ENCODE measurements at regions not wholly inside any gene's neighbourhood (a gene's known extent, or its start where the extent isn't known, plus 50 kb on each side); places are given as distances from the start of the nearest gene placed in this dataset.

DNA sequence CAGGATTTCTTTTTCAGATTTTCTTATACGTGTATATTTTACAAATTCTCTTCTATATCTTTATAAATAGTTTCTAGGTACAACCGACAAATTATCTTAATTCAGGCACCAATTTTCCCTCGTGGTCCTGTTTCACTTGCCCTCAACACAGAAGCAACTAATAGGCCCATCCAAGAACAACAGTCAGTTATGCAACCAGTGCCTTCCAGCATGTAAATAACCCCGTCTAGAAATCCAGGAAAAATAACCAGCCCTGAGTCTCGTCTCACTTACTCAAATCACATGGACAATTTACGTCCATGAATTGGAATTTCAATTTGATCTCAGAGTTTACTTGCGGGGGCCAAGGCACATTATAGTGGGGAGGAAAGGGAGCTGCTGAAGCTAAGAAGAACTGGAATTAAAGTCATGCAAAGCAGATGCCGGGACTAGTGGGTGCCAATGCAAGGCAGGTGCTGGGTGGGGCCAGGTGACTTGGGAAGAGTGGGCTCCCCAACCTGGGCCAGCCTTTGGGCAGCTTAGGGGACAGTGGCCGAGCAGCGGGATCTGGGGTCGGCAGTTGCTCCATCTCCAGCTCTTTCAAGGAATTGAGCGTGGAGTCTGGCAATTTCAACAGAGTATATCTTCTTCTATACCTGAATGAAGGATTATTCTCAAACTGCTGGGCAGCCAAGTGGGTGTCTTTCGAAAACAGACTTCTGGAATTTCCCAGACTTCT is 121.7 kb downstream of the EDN3 start:
- no peak overlapping the region for H2BK120ac ChIP-seq (ENCODE audit: low read depth, low read length, poor library complexity, severe bottlenecking)
- no peak for DNase-seq
- no peaks in the 10 kb centered on the region; a peak in 2 of 7 replicates for H3K36me3 Mint-ChIP-seq (ENCODE audit: insufficient read depth in 1 of 3, low read depth in 3 of 3)
- H3K4me1 ChIP-seq (ENCODE audit: insufficient read depth, low read length): no peaks in the 10 kb centered on the region
- H3T11ph ChIP-seq (ENCODE audit: low read length): no peak overlapping the region
- no peaks in the 10 kb centered on the region for H4K20me1 ChIP-seq (ENCODE audit: control insufficient read depth, insufficient read depth, insufficient read length)
- no peak overlapping the region for H2BK20ac ChIP-seq (ENCODE audit: low read depth, low read length, poor library complexity, severe bottlenecking)
- H3K27me3 ChIP-seq (ENCODE audit: insufficient read depth, low read length): no peaks in the 10 kb centered on the region
- H3K4ac ChIP-seq (ENCODE audit: low read depth, low read length): no peak overlapping the region
- H3K79me2 ChIP-seq (ENCODE audit: insufficient read depth, low read length): no peaks in the 10 kb centered on the region
- no peak overlapping the region; a peak in 1 of 7 replicates for H3K27ac Mint-ChIP-seq
- no peak overlapping the region for H4K8ac ChIP-seq (replicated peaks; ENCODE audit: insufficient read length, low read depth, low read length)
- H3K4me1 Mint-ChIP-seq: no peaks in the 10 kb centered on the region
- H3K9me3 Mint-ChIP-seq: no peaks in the 10 kb centered on the region
- H2BK12ac ChIP-seq (ENCODE audit: insufficient read length, low read depth, low read length): no peak overlapping the region
- no peak overlapping the region for H4K91ac ChIP-seq (ENCODE audit: insufficient read length, low read depth, low read length)
- H3K4me2 ChIP-seq (ENCODE audit: insufficient read depth, insufficient read length, low read length): no peak overlapping the region
- H2AFZ ChIP-seq (ENCODE audit: low read length): no peak overlapping the region
- peaks cover 30% of the 10 kb centered on the region for H3K27me3 Mint-ChIP-seq (ENCODE audit: low read depth)
- no peaks in the 10 kb centered on the region for H3K79me1 ChIP-seq (ENCODE audit: insufficient read depth, low read depth, low read length, poor library complexity, severe bottlenecking)
- no peak overlapping the region for H3K27ac ChIP-seq (ENCODE audit: insufficient read length, low read depth, low read length)
- H3K9me3 ChIP-seq (ENCODE audit: control insufficient read depth, low read depth, low read length): no peaks in the 10 kb centered on the region
- H3K9ac ChIP-seq (ENCODE audit: extremely low read depth, insufficient read length, low read length): no peak overlapping the region
- TF ChIP-seq, protein P1, sequence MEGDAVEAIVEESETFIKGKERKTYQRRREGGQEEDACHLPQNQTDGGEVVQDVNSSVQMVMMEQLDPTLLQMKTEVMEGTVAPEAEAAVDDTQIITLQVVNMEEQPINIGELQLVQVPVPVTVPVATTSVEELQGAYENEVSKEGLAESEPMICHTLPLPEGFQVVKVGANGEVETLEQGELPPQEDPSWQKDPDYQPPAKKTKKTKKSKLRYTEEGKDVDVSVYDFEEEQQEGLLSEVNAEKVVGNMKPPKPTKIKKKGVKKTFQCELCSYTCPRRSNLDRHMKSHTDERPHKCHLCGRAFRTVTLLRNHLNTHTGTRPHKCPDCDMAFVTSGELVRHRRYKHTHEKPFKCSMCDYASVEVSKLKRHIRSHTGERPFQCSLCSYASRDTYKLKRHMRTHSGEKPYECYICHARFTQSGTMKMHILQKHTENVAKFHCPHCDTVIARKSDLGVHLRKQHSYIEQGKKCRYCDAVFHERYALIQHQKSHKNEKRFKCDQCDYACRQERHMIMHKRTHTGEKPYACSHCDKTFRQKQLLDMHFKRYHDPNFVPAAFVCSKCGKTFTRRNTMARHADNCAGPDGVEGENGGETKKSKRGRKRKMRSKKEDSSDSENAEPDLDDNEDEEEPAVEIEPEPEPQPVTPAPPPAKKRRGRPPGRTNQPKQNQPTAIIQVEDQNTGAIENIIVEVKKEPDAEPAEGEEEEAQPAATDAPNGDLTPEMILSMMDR (conservative IDR thresholded peaks at IDR 0.05): no peak
- no peak overlapping the region for H3K14ac ChIP-seq (ENCODE audit: insufficient read depth, low read length)
- no peak overlapping the region for H3K23ac ChIP-seq (ENCODE audit: insufficient read length, low read depth, low read length)
- no peak overlapping the region for H2BK15ac ChIP-seq (ENCODE audit: low read depth, low read length)
- H4K5ac ChIP-seq (ENCODE audit: insufficient read length, low read depth, low read length): no peak overlapping the region
- H3K23me2 ChIP-seq (ENCODE audit: insufficient read length, low read depth, low read length, poor library complexity, severe bottlenecking): no peaks in the 10 kb centered on the region
- H3K4me3 Mint-ChIP-seq: no peak overlapping the region
- WGBS (ENCODE audit: extremely low coverage, insufficient read length, low lambda C conversion rate): no CpG with 5 or more reads among the region's 13 CpGs
- no peak overlapping the region for H2AK5ac ChIP-seq (ENCODE audit: insufficient read length, low read length)
- H3K18ac ChIP-seq (ENCODE audit: insufficient read length, low read depth, low read length): no peak overlapping the region
- no peak overlapping the region for H2BK5ac ChIP-seq (ENCODE audit: insufficient read length, low read length)
- no peak overlapping the region for H3K56ac ChIP-seq (ENCODE audit: insufficient read length, low read depth, low read length)

All from H9 (cell line).